WTC11 (cell line): ENCODE measurements at regions not wholly inside any gene's neighbourhood (a gene's known extent, or its start where the extent isn't known, plus 50 kb on each side); places are given as distances from the start of the nearest gene placed in this dataset.

Experiments
- ATAC-seq: fragments of 200-7000 bp; cut with Tn5 transposase; 2 replicates; pipeline ENCODE4 v1.10.0; 2021; ENCODE audit warnings: mild to moderate bottlenecking, moderate library complexity
- CTCF ChIA-PET: fragments of 300-600 bp; sonication (Branson Sonifier 250); formaldehyde crosslinking; loops from one replicate; lab custom pipeline; 2021; ENCODE audit warnings: antibody characterized with exemption; lab: Charles Lee
- POLR2A ChIA-PET: fragments of 350-600 bp; sonication (Branson Sonifier 250); formaldehyde crosslinking; loops from one replicate; lab custom pipeline; 2021; ENCODE audit warnings: antibody characterized with exemption; lab: Charles Lee
- DNase-seq: peaks from one replicate; pipeline ENCODE4 v3.0.0; 2021; ENCODE audit warnings: low spot score
- H3K27ac Mint-ChIP-seq: 2 replicates; pipeline ENCODE4 v1.8.0; 2021; ENCODE audit warnings: mixed read lengths
- H3K27me3 Mint-ChIP-seq: 2 replicates; pipeline ENCODE4 v1.8.0; 2021; ENCODE audit warnings: low read depth, mild to moderate bottlenecking, moderate library complexity, mixed read lengths
- H3K36me3 Mint-ChIP-seq: 2 replicates; pipeline ENCODE4 v1.8.0; 2021; ENCODE audit warnings: mixed read lengths
- H3K4me1 Mint-ChIP-seq: 2 replicates; pipeline ENCODE4 v1.8.0; 2022; ENCODE audit warnings: mixed read lengths
- H3K4me3 Mint-ChIP-seq: 2 replicates; pipeline ENCODE4 v1.8.0; 2021; ENCODE audit warnings: mild to moderate bottlenecking, moderate library complexity, mixed read lengths
- H3K9me3 Mint-ChIP-seq: 2 replicates; pipeline ENCODE4 v1.8.0; 2021; ENCODE audit warnings: mixed read lengths
- ELF4 ChIP-seq: sonication (generic); formaldehyde crosslinking; IDR thresholded peaks from 2 replicates; pipeline ENCODE4 v1.8.1; 2022; ENCODE audit warnings: low read depth, mild to moderate bottlenecking, moderate library complexity, missing genetic modification reagents
- ESRRA ChIP-seq: sonication (generic); formaldehyde crosslinking; IDR thresholded peaks from 2 replicates; pipeline ENCODE4 v1.8.1; 2022; ENCODE audit warnings: mild to moderate bottlenecking, missing genetic modification reagents, borderline replicate concordance
- FOXJ3 ChIP-seq: sonication (generic); formaldehyde crosslinking; IDR thresholded peaks from 2 replicates; pipeline ENCODE4 v1.9.0; 2021; ENCODE audit warnings: missing genetic modification reagents, mild to moderate bottlenecking, borderline replicate concordance
- FOXP1 ChIP-seq: sonication (generic); formaldehyde crosslinking; IDR thresholded peaks from 2 replicates; pipeline ENCODE4 v1.8.0; 2022; ENCODE audit warnings: missing genetic modification reagents, mild to moderate bottlenecking, moderate library complexity, borderline replicate concordance
- GABPB1 ChIP-seq: sonication (generic); formaldehyde crosslinking; IDR thresholded peaks from 2 replicates; pipeline ENCODE4 v1.8.1; 2023; ENCODE audit warnings: mild to moderate bottlenecking, missing genetic modification reagents
- IRF2 ChIP-seq: sonication (generic); formaldehyde crosslinking; IDR thresholded peaks from 2 replicates; pipeline ENCODE4 v1.8.0; 2022; ENCODE audit warnings: low read depth, missing genetic modification reagents, borderline replicate concordance
- JAZF1 ChIP-seq: fragments of 250-450 bp; sonication (Bioruptor Pico); IDR thresholded peaks from 2 replicates; pipeline ENCODE4 v1.9.0; 2021; ENCODE audit warnings: moderate library complexity, mild to moderate bottlenecking, inconsistent platforms
- KAT7 ChIP-seq: sonication (generic); formaldehyde crosslinking; IDR thresholded peaks from 2 replicates; pipeline ENCODE4 v1.8.1; 2023; ENCODE audit warnings: missing genetic modification reagents, mild to moderate bottlenecking, borderline replicate concordance
- NR1H2 ChIP-seq: sonication (generic); formaldehyde crosslinking; IDR thresholded peaks from 2 replicates; pipeline ENCODE4 v1.9.0; 2021; ENCODE audit warnings: mild to moderate bottlenecking, moderate library complexity, missing genetic modification reagents
- RELA ChIP-seq: sonication (generic); formaldehyde crosslinking; IDR thresholded peaks from 2 replicates; pipeline ENCODE4 v1.8.1; 2022; ENCODE audit warnings: missing genetic modification reagents, mild to moderate bottlenecking, borderline replicate concordance
- TCF7 ChIP-seq: sonication (generic); formaldehyde crosslinking; IDR thresholded peaks from 2 replicates; pipeline ENCODE4 v1.8.0; 2022; ENCODE audit warnings: mild to moderate bottlenecking, low read depth, missing genetic modification reagents, moderate library complexity
- ZNF138 ChIP-seq: sonication (generic); formaldehyde crosslinking; conservative IDR thresholded peaks from 2 replicates; pipeline ENCODE4 v1.8.1; 2022; ENCODE audit warnings: mild to moderate bottlenecking, moderate library complexity, missing genetic modification reagents
- ZNF219 ChIP-seq: sonication (generic); formaldehyde crosslinking; IDR thresholded peaks from 2 replicates; pipeline ENCODE4 v1.8.0; 2023; ENCODE audit warnings: missing genetic modification reagents, mild to moderate bottlenecking, borderline replicate concordance
- TF ChIP-seq, protein P1 (sequence below): sonication (generic); formaldehyde crosslinking; IDR thresholded peaks from 2 replicates; pipeline ENCODE4 v1.8.1; 2023; ENCODE audit warnings: mild to moderate bottlenecking, moderate library complexity, missing genetic modification reagents
- TF ChIP-seq, protein P2 (sequence below): fragments of 200-600 bp; IDR thresholded peaks from 2 replicates; pipeline ENCODE4 v1.8.0; 2022; ENCODE audit warnings: antibody characterized with exemption
- TF ChIP-seq, protein P3 (sequence below): sonication (generic); formaldehyde crosslinking; IDR thresholded peaks from 2 replicates; pipeline ENCODE4 v1.8.0; 2022; ENCODE audit warnings: mild to moderate bottlenecking, missing genetic modification reagents
- TF ChIP-seq, protein P4 (sequence below): fragments of 250-450 bp; sonication (Bioruptor Pico); IDR thresholded peaks from 2 replicates; pipeline ENCODE4 v1.9.0; 2021; ENCODE audit warnings: mild to moderate bottlenecking
- TF ChIP-seq, protein P5 (sequence below): sonication (generic); formaldehyde crosslinking; IDR thresholded peaks from 2 replicates; pipeline ENCODE4 v1.8.0; 2023; ENCODE audit warnings: missing genetic modification reagents, mild to moderate bottlenecking, borderline replicate concordance
- TF ChIP-seq, protein P6 (sequence below): fragments of 250-450 bp; sonication (Bioruptor Pico); IDR thresholded peaks from 2 replicates; pipeline ENCODE4 v1.9.0; 2021; ENCODE audit warnings: moderate library complexity, mild to moderate bottlenecking, inconsistent platforms, borderline replicate concordance
- TF ChIP-seq, protein P7 (sequence below): sonication (generic); formaldehyde crosslinking; IDR thresholded peaks from 2 replicates; pipeline ENCODE4 v1.8.1; 2023; ENCODE audit warnings: mild to moderate bottlenecking, missing genetic modification reagents

DNA sequence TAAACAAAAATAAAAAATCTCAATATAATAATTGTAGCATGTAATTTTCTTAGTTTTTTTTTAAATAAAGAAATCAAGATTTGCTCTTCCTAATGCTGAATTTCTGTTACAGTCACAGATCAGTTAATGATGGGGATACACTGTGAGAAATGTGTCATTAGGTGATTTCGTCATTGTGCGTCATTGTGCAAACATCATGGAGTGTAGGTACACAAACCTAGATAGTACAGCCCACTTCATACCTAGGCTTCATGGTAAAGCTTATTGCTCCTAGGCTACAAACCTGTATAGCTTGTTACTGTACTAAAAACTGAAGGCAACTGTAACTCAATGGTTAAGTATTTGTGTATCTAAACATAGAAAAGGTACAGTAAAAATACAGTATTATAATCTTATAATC, 74.4 kb upstream of the LSM8 start (continued):
- TF ChIP-seq, protein P1, sequence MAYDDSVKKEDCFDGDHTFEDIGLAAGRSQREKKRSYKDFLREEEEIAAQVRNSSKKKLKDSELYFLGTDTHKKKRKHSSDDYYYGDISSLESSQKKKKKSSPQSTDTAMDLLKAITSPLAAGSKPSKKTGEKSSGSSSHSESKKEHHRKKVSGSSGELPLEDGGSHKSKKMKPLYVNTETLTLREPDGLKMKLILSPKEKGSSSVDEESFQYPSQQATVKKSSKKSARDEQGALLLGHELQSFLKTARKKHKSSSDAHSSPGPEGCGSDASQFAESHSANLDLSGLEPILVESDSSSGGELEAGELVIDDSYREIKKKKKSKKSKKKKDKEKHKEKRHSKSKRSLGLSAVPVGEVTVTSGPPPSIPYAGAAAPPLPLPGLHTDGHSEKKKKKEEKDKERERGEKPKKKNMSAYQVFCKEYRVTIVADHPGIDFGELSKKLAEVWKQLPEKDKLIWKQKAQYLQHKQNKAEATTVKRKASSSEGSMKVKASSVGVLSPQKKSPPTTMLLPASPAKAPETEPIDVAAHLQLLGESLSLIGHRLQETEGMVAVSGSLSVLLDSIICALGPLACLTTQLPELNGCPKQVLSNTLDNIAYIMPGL (CRISPR knock-in tag) = no peak
- TF ChIP-seq NR1H2 (CRISPR knock-in tag) (no peak), TCF7 (CRISPR knock-in tag) (no peak), ZNF219 (CRISPR knock-in tag) (no peak), FOXP1 (CRISPR knock-in tag) (no peak), RELA (CRISPR knock-in tag) (no peak)
- TF ChIP-seq, protein P2, sequence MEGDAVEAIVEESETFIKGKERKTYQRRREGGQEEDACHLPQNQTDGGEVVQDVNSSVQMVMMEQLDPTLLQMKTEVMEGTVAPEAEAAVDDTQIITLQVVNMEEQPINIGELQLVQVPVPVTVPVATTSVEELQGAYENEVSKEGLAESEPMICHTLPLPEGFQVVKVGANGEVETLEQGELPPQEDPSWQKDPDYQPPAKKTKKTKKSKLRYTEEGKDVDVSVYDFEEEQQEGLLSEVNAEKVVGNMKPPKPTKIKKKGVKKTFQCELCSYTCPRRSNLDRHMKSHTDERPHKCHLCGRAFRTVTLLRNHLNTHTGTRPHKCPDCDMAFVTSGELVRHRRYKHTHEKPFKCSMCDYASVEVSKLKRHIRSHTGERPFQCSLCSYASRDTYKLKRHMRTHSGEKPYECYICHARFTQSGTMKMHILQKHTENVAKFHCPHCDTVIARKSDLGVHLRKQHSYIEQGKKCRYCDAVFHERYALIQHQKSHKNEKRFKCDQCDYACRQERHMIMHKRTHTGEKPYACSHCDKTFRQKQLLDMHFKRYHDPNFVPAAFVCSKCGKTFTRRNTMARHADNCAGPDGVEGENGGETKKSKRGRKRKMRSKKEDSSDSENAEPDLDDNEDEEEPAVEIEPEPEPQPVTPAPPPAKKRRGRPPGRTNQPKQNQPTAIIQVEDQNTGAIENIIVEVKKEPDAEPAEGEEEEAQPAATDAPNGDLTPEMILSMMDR = no peak
- TF ChIP-seq, protein P3, sequence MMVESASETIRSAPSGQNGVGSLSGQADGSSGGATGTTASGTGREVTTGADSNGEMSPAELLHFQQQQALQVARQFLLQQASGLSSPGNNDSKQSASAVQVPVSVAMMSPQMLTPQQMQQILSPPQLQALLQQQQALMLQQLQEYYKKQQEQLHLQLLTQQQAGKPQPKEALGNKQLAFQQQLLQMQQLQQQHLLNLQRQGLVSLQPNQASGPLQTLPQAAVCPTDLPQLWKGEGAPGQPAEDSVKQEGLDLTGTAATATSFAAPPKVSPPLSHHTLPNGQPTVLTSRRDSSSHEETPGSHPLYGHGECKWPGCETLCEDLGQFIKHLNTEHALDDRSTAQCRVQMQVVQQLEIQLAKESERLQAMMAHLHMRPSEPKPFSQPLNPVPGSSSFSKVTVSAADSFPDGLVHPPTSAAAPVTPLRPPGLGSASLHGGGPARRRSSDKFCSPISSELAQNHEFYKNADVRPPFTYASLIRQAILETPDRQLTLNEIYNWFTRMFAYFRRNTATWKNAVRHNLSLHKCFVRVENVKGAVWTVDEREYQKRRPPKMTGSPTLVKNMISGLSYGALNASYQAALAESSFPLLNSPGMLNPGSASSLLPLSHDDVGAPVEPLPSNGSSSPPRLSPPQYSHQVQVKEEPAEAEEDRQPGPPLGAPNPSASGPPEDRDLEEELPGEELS = no peak

DNA sequence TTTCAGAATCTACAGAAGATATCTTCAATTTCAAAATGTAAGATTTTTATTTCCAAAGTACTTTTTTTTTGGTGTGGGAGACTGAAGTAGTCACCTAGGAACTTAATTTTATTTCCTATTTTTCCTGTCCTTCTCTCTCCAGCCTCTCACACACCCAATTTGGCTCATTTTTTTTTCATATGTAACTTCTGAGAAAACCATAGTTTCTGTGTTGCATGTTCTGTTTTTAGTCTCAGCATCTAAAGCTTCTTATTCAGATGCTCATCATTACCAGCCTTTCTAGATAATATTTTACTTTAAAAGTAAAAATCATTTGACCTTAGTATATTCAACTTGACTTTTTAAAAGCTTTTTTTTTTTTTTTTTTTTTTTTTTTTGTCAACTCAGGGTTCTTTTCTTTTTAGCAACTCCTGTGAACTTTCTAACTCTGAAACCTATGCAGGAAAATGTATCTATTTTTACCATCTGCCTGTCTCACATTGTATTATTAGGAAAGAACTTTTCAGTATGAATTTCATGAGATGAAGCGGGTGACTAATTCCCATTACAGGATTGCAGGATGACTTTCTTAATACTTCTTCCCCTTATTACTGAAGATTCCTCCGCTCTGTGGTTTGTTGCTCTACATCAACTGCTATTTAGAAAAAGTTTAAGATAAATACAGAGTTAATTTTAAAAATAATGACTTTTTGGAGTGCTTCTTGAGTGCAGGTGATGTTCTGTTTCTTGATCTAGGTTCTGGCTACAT, 73.6 kb upstream of the LSM8 start:
- CTCF ChIA-PET = no interaction called here
- ATAC-seq = no peak
- peaks cover 16% of the 10 kb centered on the region for H3K36me3 Mint-ChIP-seq
- TF ChIP-seq ELF4 (CRISPR knock-in tag) (no peak), FOXJ3 (CRISPR knock-in tag) (no peak), ZNF138 (no peak), ESRRA (CRISPR knock-in tag) (no peak), GABPB1 (CRISPR knock-in tag) (no peak), IRF2 (CRISPR knock-in tag) (no peak), JAZF1 (no peak), KAT7 (CRISPR knock-in tag) (no peak), TCF7 (CRISPR knock-in tag) (no peak)
- TF ChIP-seq, protein P4, sequence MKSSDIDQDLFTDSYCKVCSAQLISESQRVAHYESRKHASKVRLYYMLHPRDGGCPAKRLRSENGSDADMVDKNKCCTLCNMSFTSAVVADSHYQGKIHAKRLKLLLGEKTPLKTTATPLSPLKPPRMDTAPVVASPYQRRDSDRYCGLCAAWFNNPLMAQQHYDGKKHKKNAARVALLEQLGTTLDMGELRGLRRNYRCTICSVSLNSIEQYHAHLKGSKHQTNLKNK (CRISPR knock-in tag) = no peak
- TF ChIP-seq, protein P5, sequence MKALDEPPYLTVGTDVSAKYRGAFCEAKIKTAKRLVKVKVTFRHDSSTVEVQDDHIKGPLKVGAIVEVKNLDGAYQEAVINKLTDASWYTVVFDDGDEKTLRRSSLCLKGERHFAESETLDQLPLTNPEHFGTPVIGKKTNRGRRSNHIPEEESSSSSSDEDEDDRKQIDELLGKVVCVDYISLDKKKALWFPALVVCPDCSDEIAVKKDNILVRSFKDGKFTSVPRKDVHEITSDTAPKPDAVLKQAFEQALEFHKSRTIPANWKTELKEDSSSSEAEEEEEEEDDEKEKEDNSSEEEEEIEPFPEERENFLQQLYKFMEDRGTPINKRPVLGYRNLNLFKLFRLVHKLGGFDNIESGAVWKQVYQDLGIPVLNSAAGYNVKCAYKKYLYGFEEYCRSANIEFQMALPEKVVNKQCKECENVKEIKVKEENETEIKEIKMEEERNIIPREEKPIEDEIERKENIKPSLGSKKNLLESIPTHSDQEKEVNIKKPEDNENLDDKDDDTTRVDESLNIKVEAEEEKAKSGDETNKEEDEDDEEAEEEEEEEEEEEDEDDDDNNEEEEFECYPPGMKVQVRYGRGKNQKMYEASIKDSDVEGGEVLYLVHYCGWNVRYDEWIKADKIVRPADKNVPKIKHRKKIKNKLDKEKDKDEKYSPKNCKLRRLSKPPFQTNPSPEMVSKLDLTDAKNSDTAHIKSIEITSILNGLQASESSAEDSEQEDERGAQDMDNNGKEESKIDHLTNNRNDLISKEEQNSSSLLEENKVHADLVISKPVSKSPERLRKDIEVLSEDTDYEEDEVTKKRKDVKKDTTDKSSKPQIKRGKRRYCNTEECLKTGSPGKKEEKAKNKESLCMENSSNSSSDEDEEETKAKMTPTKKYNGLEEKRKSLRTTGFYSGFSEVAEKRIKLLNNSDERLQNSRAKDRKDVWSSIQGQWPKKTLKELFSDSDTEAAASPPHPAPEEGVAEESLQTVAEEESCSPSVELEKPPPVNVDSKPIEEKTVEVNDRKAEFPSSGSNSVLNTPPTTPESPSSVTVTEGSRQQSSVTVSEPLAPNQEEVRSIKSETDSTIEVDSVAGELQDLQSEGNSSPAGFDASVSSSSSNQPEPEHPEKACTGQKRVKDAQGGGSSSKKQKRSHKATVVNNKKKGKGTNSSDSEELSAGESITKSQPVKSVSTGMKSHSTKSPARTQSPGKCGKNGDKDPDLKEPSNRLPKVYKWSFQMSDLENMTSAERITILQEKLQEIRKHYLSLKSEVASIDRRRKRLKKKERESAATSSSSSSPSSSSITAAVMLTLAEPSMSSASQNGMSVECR = no peak
- TF ChIP-seq, protein P6, sequence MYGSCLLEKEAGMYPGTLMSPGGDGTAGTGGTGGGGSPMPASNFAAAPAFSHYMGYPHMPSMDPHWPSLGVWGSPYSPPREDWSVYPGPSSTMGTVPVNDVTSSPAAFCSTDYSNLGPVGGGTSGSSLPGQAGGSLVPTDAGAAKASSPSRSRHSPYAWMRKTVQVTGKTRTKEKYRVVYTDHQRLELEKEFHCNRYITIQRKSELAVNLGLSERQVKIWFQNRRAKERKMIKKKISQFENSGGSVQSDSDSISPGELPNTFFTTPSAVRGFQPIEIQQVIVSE (CRISPR knock-in tag) = no peak
- TF ChIP-seq, protein P7, sequence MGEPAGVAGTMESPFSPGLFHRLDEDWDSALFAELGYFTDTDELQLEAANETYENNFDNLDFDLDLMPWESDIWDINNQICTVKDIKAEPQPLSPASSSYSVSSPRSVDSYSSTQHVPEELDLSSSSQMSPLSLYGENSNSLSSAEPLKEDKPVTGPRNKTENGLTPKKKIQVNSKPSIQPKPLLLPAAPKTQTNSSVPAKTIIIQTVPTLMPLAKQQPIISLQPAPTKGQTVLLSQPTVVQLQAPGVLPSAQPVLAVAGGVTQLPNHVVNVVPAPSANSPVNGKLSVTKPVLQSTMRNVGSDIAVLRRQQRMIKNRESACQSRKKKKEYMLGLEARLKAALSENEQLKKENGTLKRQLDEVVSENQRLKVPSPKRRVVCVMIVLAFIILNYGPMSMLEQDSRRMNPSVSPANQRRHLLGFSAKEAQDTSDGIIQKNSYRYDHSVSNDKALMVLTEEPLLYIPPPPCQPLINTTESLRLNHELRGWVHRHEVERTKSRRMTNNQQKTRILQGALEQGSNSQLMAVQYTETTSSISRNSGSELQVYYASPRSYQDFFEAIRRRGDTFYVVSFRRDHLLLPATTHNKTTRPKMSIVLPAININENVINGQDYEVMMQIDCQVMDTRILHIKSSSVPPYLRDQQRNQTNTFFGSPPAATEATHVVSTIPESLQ (CRISPR knock-in tag) = no peak

More for the DNA sequence above, 73.6 kb upstream of the LSM8 start:
- POLR2A ChIA-PET = interaction anchor here (0.6 kb wide), 1 partner anchor 452 kb away, joined by 6 read pairs; no protein-coding TSS in a partner anchor
- H3K27me3 Mint-ChIP-seq = peaks cover 2% of the 10 kb centered on the region
- H3K9me3 Mint-ChIP-seq = peaks cover 23% of the 10 kb centered on the region
- DNase-seq = no peak
- no peak overlapping the region for H3K27ac Mint-ChIP-seq
- H3K4me1 Mint-ChIP-seq = no peaks in the 10 kb centered on the region
- no peak overlapping the region for H3K4me3 Mint-ChIP-seq
